CD4-positive, alpha-beta T cell treated with Interleukin-21 for 1 hour (primary cell): ENCODE measurements at regions not wholly inside any gene's neighbourhood (a gene's known extent, or its start where the extent isn't known, plus 50 kb on each side); places are given as distances from the start of the nearest gene placed in this dataset.
A peak's percentile ranks its signal among the peaks of the same experiment; 100 is the strongest.
"Not testable (repeated sequence)": the region's sequence is repeated elsewhere in the genome, so short reads cannot be mapped to it uniquely, and the experiment has no call there.

Source experiments
- DNase-seq: peaks from one replicate; pipeline ENCODE4 v3.0.0-alpha.2; 2020

- no peak for DNase-seq
Observed at GRCh38 chr12:46990211-46990610, 89.2 kb upstream of the PCED1B start.

- DNase-seq, result not testable (repeated sequence)
Observed at GRCh38 chr12:46992051-46992450, 87.4 kb upstream of the PCED1B start.

- DNase-seq, result no peak
Observed at GRCh38 chr12:46998811-46999368, 80.5 kb upstream of the PCED1B start.

GRCh38 chr12:47004634-47005033, 74.8 kb upstream of the PCED1B start:
- no peak for DNase-seq

GRCh38 chr12:47007048-47007447, 72.4 kb upstream of the PCED1B start:
- no peak for DNase-seq

GRCh38 chr12:47012552-47012951, 66.9 kb upstream of the PCED1B start:
- no peak for DNase-seq

- no peak for DNase-seq
Observed at GRCh38 chr12:47014474-47014873, 64.9 kb upstream of the PCED1B start.

- DNase-seq, result no peak
Observed at GRCh38 chr12:47015381-47015780, 64.0 kb upstream of the PCED1B start.

GRCh38 chr12:47017041-47017713, 62.2 kb upstream of the PCED1B start:
- DNase-seq, result no peak

- no peak for DNase-seq
Observed at GRCh38 chr12:47017901-47018475, 61.4 kb upstream of the PCED1B start.

GRCh38 chr12:47020211-47020821, 59.1 kb upstream of the PCED1B start:
- no peak for DNase-seq

- peak; percentile 60 for DNase-seq
Observed at GRCh38 chr12:47021298-47021697, 58.1 kb upstream of the PCED1B start.

- DNase-seq, result no peak
Observed at GRCh38 chr12:47022296-47022695, 57.1 kb upstream of the PCED1B start.

- no peak for DNase-seq
Observed at GRCh38 chr12:47023311-47023710, 56.1 kb upstream of the PCED1B start.

GRCh38 chr12:47023953-47024352, 55.5 kb upstream of the PCED1B start:
- no peak for DNase-seq

GRCh38 chr12:47024463-47024862, 55.0 kb upstream of the PCED1B start:
- no peak for DNase-seq

GRCh38 chr12:47025349-47025748, 54.1 kb upstream of the PCED1B start:
- DNase-seq, result no peak

- no peak for DNase-seq
Observed at GRCh38 chr12:47025798-47026197, 53.6 kb upstream of the PCED1B start.

GRCh38 chr12:47026291-47026690, 53.1 kb upstream of the PCED1B start:
- DNase-seq, result no peak
